HG03432 (cell line): ENCODE measurements at regions not wholly inside any gene's neighbourhood (a gene's known extent, or its start where the extent isn't known, plus 50 kb on each side); places are given as distances from the start of the nearest gene placed in this dataset.
"Not testable (repeated sequence)": the region's sequence is repeated elsewhere in the genome, so short reads cannot be mapped to it uniquely, and the experiment has no call there.

Experiments
- ATAC-seq: cut with Tn5 transposase; IDR thresholded peaks from one replicate; pipeline ENCODE4 v1.9.1; 2021; ENCODE audit warnings: mild to moderate bottlenecking, moderate library complexity; ENCODE audit not compliant: unreplicated experiment

- no peak for ATAC-seq
Observed at GRCh38 chr6:68239034-68239433, 396.0 kb upstream of the ADGRB3 start.

- ATAC-seq = peak; percentile 77
Observed at GRCh38 chr6:68238097-68238601, 396.9 kb upstream of the ADGRB3 start.

- ATAC-seq = no peak
Observed at GRCh38 chr6:68237205-68237604, 397.9 kb upstream of the ADGRB3 start.

GRCh38 chr6:68235326-68235784, 399.7 kb upstream of the ADGRB3 start:
- ATAC-seq = peak; percentile 49

GRCh38 chr6:68233623-68234022, 401.5 kb upstream of the ADGRB3 start:
- ATAC-seq = no peak

GRCh38 chr6:68229566-68229965, 405.5 kb upstream of the ADGRB3 start:
- ATAC-seq = no peak

GRCh38 chr6:68226460-68226859, 408.6 kb upstream of the ADGRB3 start:
- ATAC-seq = peak; percentile 51

GRCh38 chr6:68225729-68226128, 409.4 kb upstream of the ADGRB3 start:
- ATAC-seq = no peak

- ATAC-seq = no peak
Observed at GRCh38 chr6:68211242-68211795, 423.8 kb upstream of the ADGRB3 start.

GRCh38 chr6:68207612-68208011, 427.5 kb upstream of the ADGRB3 start:
- ATAC-seq = not testable (repeated sequence)

- ATAC-seq = no peak
Observed at GRCh38 chr6:68200929-68201328, 434.2 kb upstream of the ADGRB3 start.

GRCh38 chr6:68197356-68197755, 437.7 kb upstream of the ADGRB3 start:
- no peak for ATAC-seq

- ATAC-seq = peak; percentile 75
Observed at GRCh38 chr6:68196645-68197044, 438.4 kb upstream of the ADGRB3 start.

GRCh38 chr6:68195753-68196152, 439.3 kb upstream of the ADGRB3 start:
- not testable (repeated sequence) for ATAC-seq

GRCh38 chr6:68194846-68195478, 440.1 kb upstream of the ADGRB3 start:
- ATAC-seq = no peak

GRCh38 chr6:68192988-68193387, 442.1 kb upstream of the ADGRB3 start:
- no peak for ATAC-seq

GRCh38 chr6:68189217-68189815, 445.8 kb upstream of the ADGRB3 start:
- ATAC-seq = no peak

GRCh38 chr6:68186870-68187269, 448.2 kb upstream of the ADGRB3 start:
- no peak for ATAC-seq

GRCh38 chr6:68182386-68182785, 452.7 kb upstream of the ADGRB3 start:
- ATAC-seq = no peak

GRCh38 chr6:68181027-68181426, 454.1 kb upstream of the ADGRB3 start:
- ATAC-seq = not testable (repeated sequence)

GRCh38 chr6:68173616-68174015, 461.5 kb upstream of the ADGRB3 start:
- ATAC-seq = no peak

- no peak for ATAC-seq
Observed at GRCh38 chr6:68169922-68170321, 465.2 kb upstream of the ADGRB3 start.
